Heart right ventricle (tissue), 16 donors: ENCODE measurements at regions not wholly inside any gene's neighbourhood (a gene's known extent, or its start where the extent isn't known, plus 50 kb on each side); places are given as distances from the start of the nearest gene placed in this dataset.

Experiments used
- ATAC-seq, 8 donors: fragments of 200-7000 bp; cut with Tn5 transposase; one replicate each; pipeline ENCODE4 v1.9.1; 2020; ENCODE audit warnings: mild to moderate bottlenecking in 8 of 8, moderate library complexity in 8 of 8, moderate number of reproducible peaks in 1 of 8
- DNase-seq, 2 donors: peaks; one replicate each; pipeline ENCODE4 v3.0.0-alpha.2; 2020
- H3K27ac ChIP-seq, 10 donors: fragments of 200-600 bp; sonication (generic) in 2 of 10; one replicate each; pipeline versions ENCODE4 v1.5.0 to v1.8.0; 2020 to 2022; ENCODE audit warnings: mild to moderate bottlenecking in 3 of 10
- H3K27me3 ChIP-seq, 7 donors: fragments of 200-600 bp; one replicate each; pipeline ENCODE4 v1.8.0; 2021 to 2022; ENCODE audit warnings: mild to moderate bottlenecking in 2 of 7
- H3K36me3 ChIP-seq, 9 donors: fragments of 200-600 bp; sonication (generic) in 1 of 9; one replicate each; pipeline versions ENCODE4 v1.5.0 to v1.8.0; 2020 to 2022; ENCODE audit warnings: mild to moderate bottlenecking in 2 of 9
- H3K4me1 ChIP-seq, 9 donors: fragments of 200-600 bp; sonication (generic) in 1 of 9; one replicate each; pipeline versions ENCODE4 v1.5.0 to v1.8.0; 2020 to 2022; ENCODE audit warnings: mild to moderate bottlenecking in 4 of 9
- H3K4me3 ChIP-seq, 10 donors: fragments of 200-600 bp; sonication (generic) in 2 of 10; one replicate each; pipeline versions ENCODE4 v1.5.0 to v1.8.0; 2020 to 2022; ENCODE audit warnings: mild to moderate bottlenecking in 7 of 10, moderate library complexity in 2 of 10
- H3K9me3 ChIP-seq, 11 donors: fragments of 200-600 bp in 10 of 11; sonication (generic) in 2 of 11; one replicate each; pipeline versions ENCODE4 v1.5.0 to v1.8.0; 2013 to 2022; ENCODE audit warnings: mild to moderate bottlenecking in 2 of 11, control low read depth in 1 of 11, moderate library complexity in 1 of 11
- WGBS, 2 donors: extraction: QIAGEN DNeasy Blood & Tissue Kit; methylation state at CpG; one replicate each; pipeline ENCODE4 v1.1.7; 2013; ENCODE audit warnings: inconsistent platforms in 1 of 2; 5-methylcytosine and 5-hydroxymethylcytosine counted together
- intact Hi-C, 10 donors: fragments of 100-400 bp; cut with DNase I; formaldehyde crosslinking; loops; one replicate each; pipeline versions ENCODE4 v1.11.1 to v1.14.2; 2022
- TF ChIP-seq, protein P1 (sequence below), 9 donors: fragments of 200-600 bp; sonication (generic) in 2 of 9; IDR thresholded peaks; one replicate each; pipeline versions ENCODE4 v1.5.0 to v1.8.0; 2021 to 2022; ENCODE audit warnings: antibody characterized with exemption in 9 of 9, mild to moderate bottlenecking in 5 of 9, moderate library complexity in 1 of 9
- donor health status: Arrhythmogenic right ventricular cardiomyopathy.
- donor health status: ischemic (EF 13 %, LVEDD 7.1; RV severe dilation, severe dysfunction).
- donor health status: healthy with polysubstance abuse.
- donor health status: DM: no; HTN: yes; CAD: no.
- donor health status: DM: no; HTN: no; CAD: no.
- donor health status: ischemic (EF 25% LVEDD 6.9; RV normal size, moderate dysfunction).
- donor health status: ischemic (EF 25% LVEDD 5.7; RV mildly dilated, moderate dysfunction).
- donor health status: healthy.
- donor health status: DM: yes; HTN: yes; CAD: no.
- donor health status: Ischemic cardiomyopathy.
- donor health status: ischemic (EF 35%, LVEDD 5.7; RV mildly dilated, moderate dysfunction).
- donor health status: nonischemic (EF 11% LVEDD 7.7; RV severe dilation, severe dysfunction).
- donor health status: DM: yes; HTN: yes; CAD: no.
- donor health status: PGD.
- donor health status: ischemic (EF 29% LVEDD 5.4; RV normal size, mild dysfunction).
- donor health status: nonischemic (EF 23%, LVEDD 6.1; RV moderate dilation, normal function).

DNA sequence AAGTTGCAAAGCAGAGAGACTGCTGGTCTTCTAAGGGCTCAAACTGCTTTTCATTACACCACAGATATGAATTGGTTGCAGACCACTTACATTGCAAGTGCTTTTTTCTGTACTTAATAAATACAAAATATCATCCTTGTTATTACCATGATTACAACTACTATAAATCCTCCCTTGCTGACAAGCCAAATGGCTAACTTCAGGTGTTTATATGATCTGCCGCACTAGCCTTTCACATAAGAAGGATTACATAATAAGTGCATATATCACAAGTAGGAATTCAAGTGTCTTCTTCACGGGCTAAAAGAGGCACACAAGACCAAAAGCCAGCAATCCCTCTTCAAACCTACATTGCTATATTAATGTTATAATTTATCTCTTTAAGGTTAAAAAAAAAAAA is 373.0 kb downstream of the ZEB2 start:
- ATAC-seq (no peak), DNase-seq (no peak)
- Histone ChIP-seq H3K4me3 (no peak overlapping the region), H3K4me1 (peaks cover 0 to 18% (median 0%) of the 10 kb centered on the region in 9 donors), H3K27ac (no peak overlapping the region), H3K36me3 (no peaks in the 10 kb centered on the region), H3K27me3 (no peaks in the 10 kb centered on the region), H3K9me3 (no peaks in the 10 kb centered on the region)
- WGBS, 2 donors = 96 to 97% methylated on average over 2 of the region's 2 CpGs
- TF ChIP-seq, protein P1, sequence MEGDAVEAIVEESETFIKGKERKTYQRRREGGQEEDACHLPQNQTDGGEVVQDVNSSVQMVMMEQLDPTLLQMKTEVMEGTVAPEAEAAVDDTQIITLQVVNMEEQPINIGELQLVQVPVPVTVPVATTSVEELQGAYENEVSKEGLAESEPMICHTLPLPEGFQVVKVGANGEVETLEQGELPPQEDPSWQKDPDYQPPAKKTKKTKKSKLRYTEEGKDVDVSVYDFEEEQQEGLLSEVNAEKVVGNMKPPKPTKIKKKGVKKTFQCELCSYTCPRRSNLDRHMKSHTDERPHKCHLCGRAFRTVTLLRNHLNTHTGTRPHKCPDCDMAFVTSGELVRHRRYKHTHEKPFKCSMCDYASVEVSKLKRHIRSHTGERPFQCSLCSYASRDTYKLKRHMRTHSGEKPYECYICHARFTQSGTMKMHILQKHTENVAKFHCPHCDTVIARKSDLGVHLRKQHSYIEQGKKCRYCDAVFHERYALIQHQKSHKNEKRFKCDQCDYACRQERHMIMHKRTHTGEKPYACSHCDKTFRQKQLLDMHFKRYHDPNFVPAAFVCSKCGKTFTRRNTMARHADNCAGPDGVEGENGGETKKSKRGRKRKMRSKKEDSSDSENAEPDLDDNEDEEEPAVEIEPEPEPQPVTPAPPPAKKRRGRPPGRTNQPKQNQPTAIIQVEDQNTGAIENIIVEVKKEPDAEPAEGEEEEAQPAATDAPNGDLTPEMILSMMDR (IDR thresholded peaks at IDR 0.05) = no peak
- intact Hi-C loops = no loop called here

DNA sequence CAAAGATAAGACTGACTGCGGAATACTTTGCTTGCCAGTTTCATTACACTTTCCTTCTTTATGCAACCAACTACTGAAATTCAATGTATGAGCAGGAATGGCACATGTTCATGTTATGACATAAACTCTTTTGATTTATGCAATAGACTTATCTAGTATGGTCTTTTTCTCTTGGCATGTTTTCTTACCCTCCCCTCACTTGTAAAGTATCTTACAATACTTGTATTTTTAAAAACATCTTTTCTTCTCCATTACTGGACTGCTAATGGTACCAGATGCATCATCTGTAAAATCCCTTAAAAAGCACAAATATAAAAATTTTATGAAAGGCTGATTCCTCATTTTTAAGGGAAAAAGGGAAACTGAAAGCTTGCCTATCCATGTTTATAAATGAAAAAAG is 373.8 kb downstream of the ZEB2 start:
- Histone ChIP-seq H3K4me3 (no peak overlapping the region), H3K9me3 (no peaks in the 10 kb centered on the region), H3K36me3 (peaks cover 0 to 1% (median 0%) of the 10 kb centered on the region in 9 donors), H3K27me3 (no peaks in the 10 kb centered on the region), H3K27ac (no peak overlapping the region), H3K4me1 (peaks cover 0 to 21% (median 0%) of the 10 kb centered on the region in 9 donors)
- DNase-seq (no peak), ATAC-seq (peak in 2 of 8 donors; percentile 12 to 27)
- TF ChIP-seq, protein P1 (IDR thresholded peaks at IDR 0.05) = no peak
- 43 to 59% methylated on average over 1 of the region's 1 CpG for WGBS, 2 donors
- intact Hi-C loops = no loop called here

DNA sequence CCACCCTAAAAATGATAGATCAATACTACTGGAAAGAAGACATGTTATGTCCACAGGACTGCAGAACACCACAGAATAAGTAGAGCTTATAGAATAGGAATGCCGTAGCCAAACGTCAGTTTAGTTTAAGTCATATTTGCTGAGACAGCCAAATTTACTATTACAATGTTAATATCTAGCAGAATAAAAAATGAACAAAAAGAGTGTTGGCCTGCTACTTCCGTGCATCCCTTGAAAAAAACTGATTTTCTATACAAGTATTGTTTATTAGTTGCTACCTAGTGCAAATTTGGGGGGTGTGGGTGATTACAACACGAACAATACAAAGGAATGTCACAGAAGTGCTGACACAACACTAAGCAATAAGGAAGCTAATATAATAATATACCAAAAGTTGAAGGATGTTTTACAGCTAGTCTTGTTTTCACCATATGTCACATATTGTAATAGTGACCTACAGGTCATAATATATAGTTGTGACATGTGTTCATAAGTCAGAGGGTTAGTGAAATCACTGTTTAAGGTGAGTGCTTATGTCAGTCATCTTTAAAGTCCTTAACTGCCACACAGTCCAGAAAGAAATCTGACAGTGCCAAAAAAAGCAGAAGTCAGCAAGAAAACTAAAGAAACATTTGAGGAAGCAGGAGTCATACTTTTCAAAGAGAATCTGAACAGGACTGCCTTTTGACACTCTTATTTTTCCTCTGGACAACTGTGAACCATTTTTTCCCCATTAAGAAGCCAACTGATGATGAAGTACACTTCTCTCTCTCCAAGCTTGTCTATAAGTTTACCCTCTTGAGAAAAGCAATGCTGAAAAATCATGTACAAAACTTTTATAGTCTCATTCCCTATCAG is 376.4 kb downstream of the ZEB2 start:
- H3K27ac ChIP-seq = peak overlapping the region in 5 of 10 donors; percentile 31 to 79 (median 41)

DNA sequence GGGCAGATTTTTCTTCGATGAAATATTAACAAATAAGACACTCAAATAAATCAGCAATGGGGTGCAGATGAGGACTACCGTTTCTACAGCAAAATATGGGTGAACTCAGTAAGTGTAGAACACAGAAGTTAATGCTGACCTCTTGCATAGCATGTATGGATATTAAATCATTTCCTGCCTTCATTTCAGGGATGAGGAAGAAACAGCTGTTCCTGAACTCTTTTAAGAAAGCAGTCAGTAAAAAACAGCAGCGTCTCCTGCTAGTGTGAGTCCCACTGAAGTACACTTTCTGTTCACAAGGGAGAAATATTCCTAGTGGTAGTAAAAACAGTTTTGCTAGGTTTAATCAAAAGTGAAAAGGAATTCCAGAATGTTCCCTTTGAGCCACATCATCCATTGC is 379.0 kb downstream of the ZEB2 start:
- Histone ChIP-seq H3K27me3 (no peaks in the 10 kb centered on the region), H3K4me1 (peaks cover 0 to 36% (median 0%) of the 10 kb centered on the region in 9 donors), H3K27ac (peak overlapping the region in 1 of 10 donors; percentile 64), H3K4me3 (no peak overlapping the region), H3K36me3 (peaks cover 0 to 12% (median 0%) of the 10 kb centered on the region in 9 donors), H3K9me3 (no peaks in the 10 kb centered on the region)
- ATAC-seq = no peak
- TF ChIP-seq, protein P1 (IDR thresholded peaks at IDR 0.05) = no peak
- WGBS, 2 donors = 71 to 74% methylated on average over 3 of the region's 3 CpGs
- no peak for DNase-seq
- intact Hi-C loops = loop anchor here in 1 of 10 donors (5.0 kb wide), 1 partner anchor 699 kb away; no protein-coding TSS in a partner anchor

More for the DNA sequence above, 376.4 kb downstream of the ZEB2 start:
- Histone ChIP-seq H3K4me3 (peak overlapping the region in 1 of 10 donors; percentile 2), H3K9me3 (no peaks in the 10 kb centered on the region), H3K36me3 (peaks cover 0 to 7% (median 0%) of the 10 kb centered on the region in 9 donors), H3K4me1 (peaks cover 0 to 34% (median 0%) of the 10 kb centered on the region in 9 donors), H3K27me3 (no peaks in the 10 kb centered on the region)
- ATAC-seq (peak in 5 of 8 donors; percentile 23 to 64 (median 35)), DNase-seq (no peak)
- TF ChIP-seq, protein P1 (IDR thresholded peaks at IDR 0.05) = no peak
- intact Hi-C loops = loop anchor here in 1 of 10 donors (5.0 kb wide), 1 partner anchor 701 kb away; no protein-coding TSS in a partner anchor
- 77 to 81% methylated on average over 4 of the region's 4 CpGs for WGBS, 2 donors
